ENCODE measurements at regions not wholly inside any gene's neighbourhood (a gene's known extent, or its start where the extent isn't known, plus 50 kb on each side); places are given as distances from the start of the nearest gene placed in this dataset.
"Not testable (repeated sequence)": the region's sequence is repeated elsewhere in the genome, so short reads cannot be mapped to it uniquely, and the experiment has no call there.

DNA sequence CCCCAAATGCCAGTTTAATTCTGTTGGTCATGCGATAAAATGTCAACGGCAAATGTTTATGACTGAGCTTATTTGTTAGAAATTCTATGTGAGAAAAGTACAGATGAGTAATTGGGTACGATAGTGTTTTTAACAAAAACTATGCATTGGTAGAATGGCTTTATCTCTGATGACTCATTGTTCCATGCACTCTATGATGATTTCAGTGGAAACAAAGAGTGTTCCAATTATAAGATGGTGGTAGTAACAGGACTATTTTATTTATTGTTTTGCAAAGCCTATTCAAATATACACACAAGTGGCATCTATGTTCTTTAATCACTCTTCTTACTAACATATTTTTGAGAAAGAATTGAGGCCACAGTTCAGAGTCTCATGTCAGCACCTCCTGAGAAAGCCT, 353.7 kb upstream of the IRX2 start:
- no peak for DNase-seq (ENCODE audit: low read depth)

DNA sequence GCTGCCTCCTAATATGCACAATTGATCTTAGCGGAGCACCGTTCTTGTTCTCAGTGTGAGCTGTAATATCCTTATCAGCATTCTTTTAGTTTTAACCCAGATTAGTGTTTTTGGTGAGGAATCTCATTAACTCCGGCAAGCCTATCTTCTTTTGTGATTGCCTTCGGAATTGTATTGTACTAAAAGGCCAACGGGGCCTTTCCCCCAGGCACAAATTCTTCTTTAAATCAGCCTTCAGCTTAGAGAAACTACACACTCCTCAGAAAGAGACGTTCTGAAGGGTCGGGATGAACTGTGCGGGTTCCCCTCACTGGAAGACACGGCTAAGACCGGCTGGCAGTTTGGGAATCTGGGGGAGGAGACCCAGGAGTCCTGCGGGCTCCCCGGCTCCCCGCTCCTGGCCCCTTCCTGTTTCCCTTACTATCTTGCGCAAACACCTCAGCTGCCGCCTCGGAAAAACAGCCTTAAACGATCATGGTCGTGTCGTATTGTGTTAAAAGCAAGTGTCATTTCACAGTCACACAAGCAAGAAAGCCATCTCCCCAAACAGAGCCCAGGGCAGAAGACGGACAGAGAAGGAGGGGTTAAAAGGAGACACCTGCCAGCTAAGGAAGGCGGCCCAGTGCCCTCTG, 353.1 kb upstream of the IRX2 start:
- DNase-seq (ENCODE audit: low read depth), result no peak

DNA sequence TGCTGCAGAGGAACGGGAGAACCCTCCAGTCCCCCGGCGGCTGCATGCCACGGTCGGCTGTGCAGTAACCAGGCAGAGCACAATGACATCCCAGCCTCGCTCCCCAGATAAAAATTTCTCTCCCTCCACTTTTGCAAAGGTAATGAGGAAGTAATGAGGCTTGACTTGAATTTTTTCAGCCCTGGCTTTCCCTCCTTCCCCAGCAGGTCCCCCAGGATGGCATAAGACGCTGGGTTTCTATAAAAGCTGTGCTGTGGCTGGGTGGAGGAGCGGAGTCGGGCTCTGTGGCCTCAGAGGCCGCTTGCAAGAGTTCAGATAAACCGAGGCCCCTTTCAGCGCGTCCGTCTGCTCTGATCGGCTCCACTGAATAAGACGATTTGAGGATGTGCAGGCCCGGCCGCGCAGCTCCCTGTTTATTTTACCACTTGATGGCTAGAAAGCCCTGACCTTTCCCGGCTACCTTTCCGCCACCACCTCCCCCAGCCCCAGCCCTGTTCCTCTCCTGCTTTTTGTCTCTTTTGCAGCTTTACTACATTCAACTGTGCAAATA, 351.9 kb upstream of the IRX2 start:
- DNase-seq (ENCODE audit: low read depth), result no peak

DNA sequence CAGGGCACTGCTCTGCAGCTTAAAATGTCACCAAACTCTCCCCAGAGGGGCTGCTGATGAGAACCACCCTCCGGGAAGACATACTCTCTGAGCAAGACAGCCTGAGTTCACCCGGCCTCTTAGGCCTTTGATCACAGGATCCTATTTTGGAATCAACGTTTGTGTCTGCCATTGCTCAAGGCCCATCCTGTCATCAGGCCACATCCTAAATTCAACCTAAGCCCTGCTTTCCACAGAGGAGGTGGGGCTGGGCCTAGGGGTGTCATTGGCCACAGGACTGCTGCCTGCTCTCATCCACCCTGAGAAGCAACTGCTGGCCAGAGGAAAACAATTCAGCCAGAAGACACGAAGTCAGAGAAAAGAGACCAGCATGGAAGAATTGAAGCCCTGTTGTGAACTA, 351.1 kb upstream of the IRX2 start:
- DNase-seq (ENCODE audit: low read depth), result no peak

DNA sequence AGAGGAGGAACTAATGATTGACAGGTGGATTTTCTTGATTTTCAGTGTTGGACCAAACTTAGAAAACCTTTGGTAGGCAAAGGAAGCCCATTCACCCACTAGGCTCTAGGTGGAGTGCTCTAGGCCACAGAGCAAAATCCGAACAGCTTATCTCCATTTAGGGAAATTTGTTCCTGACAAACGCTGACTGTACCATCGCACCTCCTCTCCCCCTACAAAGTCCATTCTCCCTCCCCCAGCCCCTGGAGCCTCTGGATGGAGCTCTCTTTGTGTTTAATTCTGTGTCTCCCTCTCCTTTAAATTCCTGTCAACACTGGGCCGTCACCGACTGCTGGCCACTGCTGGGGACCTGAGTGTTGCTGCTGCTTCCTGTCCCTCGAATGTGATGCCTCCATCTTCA, 350.1 kb upstream of the IRX2 start:
- no peak for DNase-seq (ENCODE audit: low read depth)

DNA sequence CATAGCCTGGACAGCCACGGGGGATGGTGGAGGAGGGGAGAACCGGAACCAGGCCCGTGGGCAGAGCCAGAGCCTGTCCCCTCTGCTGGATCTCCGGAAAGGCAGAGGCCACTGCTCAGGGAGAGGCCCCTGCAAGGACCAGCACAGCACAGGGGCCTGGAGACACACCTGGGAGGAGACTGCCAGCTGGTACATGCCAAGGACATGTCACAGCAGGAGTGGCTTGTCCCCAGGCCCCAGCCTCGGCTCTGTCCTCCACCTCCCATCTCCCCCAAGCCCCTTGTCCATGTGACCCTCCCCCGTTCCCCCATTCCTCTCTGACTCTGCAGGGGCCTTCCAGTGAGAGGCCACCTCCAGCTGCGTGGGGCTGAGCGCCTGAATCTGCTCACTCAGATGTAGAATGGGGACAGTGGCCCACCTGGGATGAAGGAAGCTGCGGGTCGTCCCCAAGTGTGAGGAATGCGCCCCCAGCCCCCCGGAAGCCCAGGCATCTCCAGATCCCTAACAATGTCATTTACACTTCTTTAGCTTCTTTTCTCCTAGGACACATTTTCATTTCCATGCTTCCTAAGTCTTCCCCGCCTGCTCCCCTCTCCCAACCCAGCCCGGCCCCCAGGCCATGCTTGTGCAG, 349.6 kb upstream of the IRX2 start:
- DNase-seq (ENCODE audit: low read depth), result no peak

DNA sequence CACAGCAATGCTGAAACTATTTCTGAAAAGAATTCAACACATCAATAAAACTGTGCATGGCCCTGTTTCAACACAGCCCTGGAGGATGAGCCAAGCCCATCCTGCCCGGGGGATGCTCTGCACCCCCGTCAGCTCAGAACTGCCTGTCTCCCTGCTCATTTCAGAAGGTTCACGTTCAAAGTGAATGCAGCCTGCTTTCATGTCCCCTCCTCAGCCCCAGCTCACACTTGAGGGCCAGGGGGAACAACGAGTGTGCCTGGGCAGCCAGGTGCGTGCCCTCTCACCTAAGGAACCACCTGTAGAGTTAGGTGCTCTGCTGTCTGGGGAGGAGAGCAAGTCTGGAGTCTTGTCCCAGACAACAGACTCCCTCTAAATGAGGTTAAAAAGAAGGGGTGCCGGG, 348.5 kb upstream of the IRX2 start:
- DNase-seq (ENCODE audit: low read depth), result no peak

DNA sequence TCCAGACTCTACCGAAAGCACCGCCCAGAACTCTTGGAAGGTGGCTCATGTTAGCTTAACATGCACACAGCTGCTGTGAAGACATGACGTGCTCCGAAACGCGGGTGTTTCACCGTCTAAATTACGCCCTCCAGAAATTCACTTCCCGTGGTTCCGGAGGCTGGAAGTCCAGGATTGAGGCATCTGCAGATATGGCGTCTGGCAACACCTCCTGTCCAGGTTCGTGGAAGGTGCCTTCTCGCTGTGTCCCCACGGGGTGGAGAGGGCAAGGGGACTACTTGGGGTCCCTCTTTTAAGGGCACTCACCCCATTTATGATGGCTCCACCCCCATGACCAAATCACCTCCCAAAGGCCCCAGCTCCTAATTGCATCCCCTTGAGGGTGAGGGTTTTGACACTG, 348.0 kb upstream of the IRX2 start:
- no peak for DNase-seq (ENCODE audit: low read depth)

DNA sequence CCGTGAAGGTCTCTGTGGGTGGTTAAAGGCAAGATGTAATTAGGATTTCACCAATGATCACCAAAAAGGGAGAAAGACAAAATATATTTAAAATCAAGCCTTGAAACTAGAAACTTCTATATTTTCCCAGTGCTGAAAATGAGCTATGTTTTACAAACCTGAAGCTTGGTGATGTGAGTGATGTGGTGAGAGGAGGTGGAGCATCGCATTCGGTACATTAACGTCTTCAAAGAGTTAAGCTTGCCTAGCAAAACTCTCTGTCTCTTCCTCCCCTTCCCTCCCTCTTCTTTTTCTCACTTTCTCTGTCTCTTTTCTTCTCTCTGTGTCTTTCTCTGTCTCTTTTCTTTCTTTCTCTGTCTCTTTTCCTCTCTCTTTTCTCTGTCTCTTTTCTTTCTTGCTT, 347.3 kb upstream of the IRX2 start:
- no peak for DNase-seq (ENCODE audit: low read depth)

DNA sequence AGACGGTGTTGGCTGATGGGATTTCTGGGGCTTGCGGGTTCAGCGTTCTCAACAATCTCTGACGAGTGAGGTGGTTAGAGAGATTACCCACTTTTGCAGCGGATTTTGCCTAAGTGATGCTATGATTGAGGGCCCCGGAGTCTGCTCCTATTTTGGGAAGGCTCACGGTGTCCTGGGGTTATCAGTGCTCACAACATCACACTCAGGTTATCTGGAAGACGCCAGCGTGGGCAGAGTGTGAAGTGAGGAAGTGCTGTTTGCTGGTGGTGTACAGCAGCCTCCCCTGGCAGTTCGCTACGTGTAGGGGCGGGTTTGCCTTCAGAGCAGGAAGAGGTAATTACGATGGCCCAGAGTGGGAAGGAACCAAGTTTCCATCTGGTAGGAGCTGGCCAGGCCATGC, 341.2 kb upstream of the IRX2 start:
- DNase-seq (ENCODE audit: low read depth), result no peak

DNA sequence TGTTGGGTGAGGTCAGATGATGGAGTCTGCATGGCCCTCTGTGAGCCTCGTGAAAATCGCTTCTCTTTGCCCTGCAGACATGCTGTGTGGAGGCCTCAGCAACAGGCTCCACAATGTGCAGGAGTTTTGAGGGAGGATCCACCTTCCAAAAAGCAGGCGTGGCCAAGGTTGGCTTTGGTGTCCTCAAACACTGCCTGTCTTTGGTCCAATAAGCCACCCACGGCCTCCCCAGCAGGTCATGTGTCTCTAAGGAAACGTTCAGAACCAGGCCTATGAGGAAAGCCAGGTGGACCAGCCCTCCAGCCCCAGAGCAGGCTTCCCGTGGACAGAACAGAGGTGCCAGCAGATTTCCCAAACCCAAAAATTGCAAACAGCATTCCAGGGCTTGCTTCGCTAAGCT, 340.7 kb upstream of the IRX2 start:
- DNase-seq (ENCODE audit: low read depth), result no peak

DNA sequence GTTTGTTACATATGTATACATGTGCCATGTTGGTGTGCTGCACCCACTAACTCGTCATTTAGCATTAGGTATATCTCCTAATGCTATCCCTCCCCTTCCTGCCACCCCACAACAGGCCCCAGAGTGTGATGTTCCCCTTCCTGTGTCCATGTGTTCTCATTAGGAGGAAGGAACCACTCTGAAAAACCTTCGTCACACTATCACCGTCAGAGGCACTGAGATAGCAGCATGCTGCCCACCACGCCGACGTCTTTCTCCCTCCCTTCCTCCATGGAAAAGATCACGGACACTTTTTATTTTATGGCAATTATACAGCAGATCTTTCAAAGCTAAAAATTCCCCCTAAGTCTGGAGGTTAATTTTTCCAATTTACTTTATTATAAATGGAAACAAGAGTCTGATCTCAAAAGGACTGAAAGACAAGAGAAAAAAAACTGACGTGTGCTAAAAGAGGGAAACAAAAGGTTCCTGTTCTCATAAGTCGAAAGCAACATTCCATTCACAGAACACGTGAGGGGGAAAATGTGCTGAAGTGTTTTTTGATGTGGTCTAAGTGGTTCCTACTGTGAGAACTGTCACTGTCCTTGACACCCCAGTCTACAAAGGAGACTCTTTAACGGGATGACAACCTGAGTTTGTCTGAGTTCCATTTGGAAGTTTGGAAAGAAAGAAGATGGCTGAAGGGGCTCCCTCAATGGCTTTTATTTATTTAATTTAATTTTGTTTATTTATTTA, 339.7 kb upstream of the IRX2 start:
- no peak for DNase-seq (ENCODE audit: low read depth)

DNA sequence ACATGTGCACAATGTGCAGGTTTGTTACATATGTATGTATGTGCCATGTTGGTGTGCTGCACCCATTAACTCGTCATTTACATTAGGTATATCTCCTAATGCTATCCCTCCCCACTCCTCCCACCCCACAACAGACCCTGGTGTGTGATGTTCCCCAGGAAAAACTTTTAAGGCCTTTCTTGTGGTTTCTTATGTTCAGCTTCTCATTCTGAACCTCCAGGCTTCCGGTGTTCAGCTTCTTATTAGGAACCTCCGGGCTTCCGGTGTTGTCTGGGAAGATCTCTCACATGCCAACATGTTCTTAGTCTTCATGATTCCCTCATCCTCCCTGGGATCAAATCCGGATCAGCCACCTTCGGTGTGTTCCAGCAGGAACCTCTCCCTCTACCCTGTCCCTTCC, 338.8 kb upstream of the IRX2 start:
- not testable (repeated sequence) for DNase-seq (ENCODE audit: low read depth)

DNA sequence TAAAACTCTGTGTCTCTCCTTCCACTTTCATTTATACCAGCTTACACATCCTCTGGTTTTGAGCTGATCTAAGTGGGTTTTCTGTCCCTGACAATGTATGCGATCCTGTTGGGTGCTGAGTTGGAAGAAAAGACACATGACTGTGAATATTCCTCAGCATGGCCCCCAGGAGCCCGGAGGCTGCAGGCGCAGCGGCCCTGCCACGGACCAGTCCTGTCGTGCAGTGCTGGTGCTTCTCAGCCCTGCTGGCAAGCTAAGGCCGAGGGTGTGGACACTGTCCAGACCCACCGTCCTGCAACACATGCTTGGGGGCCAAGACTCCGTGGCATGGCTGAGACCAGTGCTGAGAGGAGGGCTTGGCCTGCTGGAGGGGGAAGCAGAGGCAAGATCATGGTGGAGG, 328.9 kb upstream of the IRX2 start:
- no peak for DNase-seq (ENCODE audit: low read depth)

DNA sequence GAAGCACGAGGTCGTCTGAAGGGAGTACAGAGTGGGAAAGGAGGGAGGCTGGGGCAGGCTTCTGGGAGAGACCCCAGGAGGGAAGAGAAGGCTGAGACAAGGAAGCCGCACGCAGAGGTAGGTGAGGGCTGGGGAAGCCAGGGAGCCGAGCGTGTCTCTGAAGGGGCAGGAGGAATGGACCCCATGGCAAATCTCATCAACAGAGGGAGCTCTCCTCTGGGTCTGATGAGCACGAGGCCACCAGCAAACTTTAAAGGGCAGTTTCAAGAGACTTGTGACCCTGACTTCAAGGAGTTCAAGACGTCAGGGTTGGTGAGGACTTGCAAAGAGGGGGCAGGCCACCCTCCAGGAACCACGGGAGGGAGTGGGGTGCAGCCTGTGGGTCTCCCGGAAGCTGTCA, 326.2 kb upstream of the IRX2 start:
- no peak for DNase-seq (ENCODE audit: low read depth)

DNA sequence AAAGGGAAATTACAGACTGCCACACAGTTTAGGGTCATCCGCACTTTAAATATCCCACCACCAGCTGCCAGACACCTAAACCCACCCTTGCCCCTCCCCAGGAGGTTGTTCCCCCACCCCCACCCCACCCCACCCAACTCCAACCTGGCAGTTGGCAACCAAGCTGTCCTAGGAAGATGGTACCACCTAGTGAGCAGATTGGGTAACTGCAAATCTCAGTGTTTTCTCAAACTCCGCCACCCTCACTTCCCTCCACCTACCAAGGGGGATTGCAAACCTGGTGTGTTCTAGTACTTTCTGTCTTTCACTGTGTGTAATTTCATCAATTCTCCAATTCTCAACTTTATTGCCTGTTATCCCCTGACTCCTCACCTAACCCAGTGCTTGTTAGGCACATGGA, 323.8 kb upstream of the IRX2 start:
- no peak for DNase-seq (ENCODE audit: low read depth)

DNA sequence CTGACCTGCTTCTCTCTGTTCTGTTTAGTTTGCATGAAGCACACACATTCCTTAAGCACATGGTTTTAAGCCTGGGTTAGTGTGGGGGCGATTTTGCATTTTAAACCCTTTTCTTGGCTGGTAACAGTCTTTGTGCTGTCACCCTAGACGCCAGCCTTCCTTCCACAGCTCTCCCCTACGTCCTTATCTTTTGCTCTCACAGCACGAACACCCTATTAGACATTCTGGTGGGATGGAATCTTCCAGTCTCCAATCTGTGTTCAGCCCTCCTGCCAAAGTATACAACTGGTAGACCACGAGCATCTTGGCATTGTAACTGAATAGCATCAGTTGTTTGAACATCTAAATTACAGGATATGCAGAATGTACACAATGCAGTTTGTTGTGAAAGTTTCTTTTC, 316.9 kb upstream of the IRX2 start:
- no peak for DNase-seq (ENCODE audit: low read depth)

DNA sequence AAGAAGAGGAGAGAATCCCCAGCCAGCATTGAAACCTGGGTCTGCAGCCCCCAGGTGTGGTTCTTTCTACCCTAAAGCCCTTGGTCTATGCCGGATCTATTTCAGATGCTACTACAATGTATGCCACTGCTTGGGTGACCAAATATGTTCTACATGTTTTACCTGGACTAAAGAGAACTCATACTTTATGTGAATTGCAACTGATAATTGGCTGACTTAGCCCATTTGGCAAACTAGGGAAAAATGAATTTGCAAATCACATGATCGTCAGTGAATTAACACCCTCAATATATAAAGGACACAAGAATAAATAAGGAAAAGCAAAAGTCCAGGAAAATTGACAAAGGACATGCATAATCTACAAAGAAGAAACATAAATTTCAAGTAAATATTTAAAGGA, 308.8 kb upstream of the IRX2 start:
- DNase-seq (ENCODE audit: low read depth), result no peak

DNA sequence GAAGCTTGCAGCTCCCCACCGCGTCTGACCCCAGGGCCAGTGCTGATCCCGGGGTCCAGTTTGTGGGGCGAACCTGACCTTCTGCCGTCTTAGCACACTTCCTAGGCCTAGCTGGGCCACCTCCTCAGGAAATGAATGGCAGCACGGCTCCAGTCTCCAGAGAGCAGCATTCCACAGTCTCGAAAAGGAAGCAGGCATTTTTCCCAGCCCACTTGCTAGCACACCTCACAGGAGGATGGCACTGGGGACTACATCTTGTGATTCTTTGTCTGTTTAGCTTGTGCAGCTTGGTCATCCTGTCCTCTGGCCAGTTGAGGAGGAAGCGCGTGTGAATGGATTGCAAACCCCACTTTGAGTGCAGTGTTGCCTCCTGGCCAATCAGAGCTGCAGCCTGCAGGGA, 308.0 kb upstream of the IRX2 start:
- DNase-seq (ENCODE audit: low read depth), result no peak

DNA sequence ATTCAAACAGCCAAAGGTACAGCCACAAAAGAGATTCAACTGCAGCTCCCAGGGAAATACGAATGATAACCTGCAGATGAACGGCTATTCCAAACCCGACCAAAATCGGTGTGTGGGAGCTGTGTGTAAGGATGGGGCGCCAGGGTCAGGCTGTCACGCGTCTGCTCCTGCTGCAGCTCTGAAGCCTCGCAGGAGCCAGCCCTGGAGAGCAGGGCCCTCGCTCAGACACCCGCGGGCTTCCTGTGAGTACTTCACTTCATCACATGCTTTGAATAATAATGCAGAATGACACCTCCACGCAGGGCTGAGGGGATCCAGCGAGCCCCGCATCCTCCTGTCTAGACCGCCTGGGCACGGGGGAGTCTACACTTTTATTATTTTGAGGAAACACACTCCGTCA, 307.5 kb upstream of the IRX2 start:
- no peak for DNase-seq (ENCODE audit: low read depth)

DNA sequence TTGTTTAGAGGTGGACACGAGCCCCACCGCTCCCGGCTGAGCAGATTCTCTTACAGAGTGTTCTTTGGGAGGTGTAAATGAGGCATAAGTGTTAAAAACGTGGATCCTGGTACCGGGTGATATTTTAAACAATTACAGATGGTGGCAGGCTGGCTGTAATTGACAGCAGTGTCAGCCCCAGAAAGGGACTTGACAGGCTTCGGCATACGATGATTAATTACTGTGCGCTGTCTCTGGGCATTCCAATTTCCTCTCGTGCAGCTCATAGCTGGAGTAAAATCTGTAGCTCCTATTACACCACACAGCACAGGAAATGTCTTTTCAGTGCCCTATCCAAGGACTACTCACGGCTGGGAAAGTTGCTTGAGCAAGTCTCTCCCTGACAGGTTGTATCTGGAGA, 305.4 kb upstream of the IRX2 start:
- DNase-seq (ENCODE audit: low read depth), result no peak

DNA sequence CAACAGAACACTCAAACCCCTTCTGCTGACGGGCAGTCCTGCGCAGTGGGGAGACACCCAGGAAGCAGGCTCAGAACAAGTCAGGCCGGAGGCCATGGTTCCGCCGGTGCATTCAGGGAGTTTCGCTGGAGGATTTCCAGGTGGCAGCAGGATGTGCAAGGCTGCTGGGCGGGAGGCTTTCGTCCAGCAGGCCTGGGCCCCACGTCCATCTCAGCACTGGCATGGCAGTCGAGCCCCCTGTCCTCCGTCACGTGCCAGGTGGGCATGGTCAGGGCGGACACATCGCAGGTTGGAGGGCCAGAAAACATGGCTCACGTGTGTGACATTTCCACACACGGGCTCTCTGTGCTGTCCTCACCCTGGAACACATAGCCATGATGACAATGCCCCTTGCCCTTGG, 299.9 kb upstream of the IRX2 start:
- DNase-seq (ENCODE audit: low read depth), result no peak

DNA sequence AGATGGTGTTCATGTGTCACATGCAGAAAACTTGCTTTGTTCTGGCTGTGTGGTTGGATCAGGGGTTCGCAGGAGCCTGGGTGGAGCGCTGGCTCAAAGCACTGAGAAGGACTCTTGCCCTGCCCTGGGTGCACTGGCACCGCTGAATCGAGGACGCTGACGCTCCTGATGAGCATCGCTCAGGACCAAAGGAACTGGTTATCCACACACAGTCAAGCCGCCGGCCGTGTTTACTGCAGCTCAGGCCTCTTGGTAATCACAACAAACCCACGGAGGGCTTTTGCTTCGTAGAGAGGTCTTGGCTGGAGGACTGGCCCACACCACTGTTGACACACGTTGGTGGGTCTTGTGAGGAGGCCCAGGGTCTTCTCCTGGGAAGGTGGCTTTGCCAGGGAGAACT, 299.4 kb upstream of the IRX2 start:
- DNase-seq (ENCODE audit: low read depth), result no peak

DNA sequence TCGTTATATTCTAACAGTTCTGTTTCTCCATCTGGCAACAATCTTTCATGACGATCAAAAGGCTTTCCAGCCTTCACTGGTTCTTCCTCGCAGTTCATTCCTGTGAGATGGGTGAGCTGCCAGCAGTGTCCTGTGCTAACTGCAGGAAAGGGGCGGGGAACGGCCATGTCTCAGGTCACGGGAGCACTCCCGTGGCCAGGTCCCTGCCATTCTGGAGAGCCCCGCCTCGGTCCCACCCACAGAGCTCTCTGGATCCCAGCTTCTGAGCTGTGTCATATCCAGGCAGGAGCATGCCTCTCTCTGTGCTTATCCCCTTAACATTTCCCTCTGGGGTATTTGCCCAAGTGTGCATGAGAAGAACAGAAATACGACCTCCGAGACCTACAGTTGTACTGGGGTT, 297.8 kb upstream of the IRX2 start:
- DNase-seq (ENCODE audit: low read depth), result no peak
